K562 (cell line): ENCODE measurements at regions not wholly inside any gene's neighbourhood (a gene's known extent, or its start where the extent isn't known, plus 50 kb on each side); places are given as distances from the start of the nearest gene placed in this dataset.

Experiments used
- ATAC-seq: fragments of 200-7000 bp; cut with Tn5 transposase; 3 replicates; pipeline ENCODE4 v1.9.1; 2020; ENCODE audit warnings: moderate library complexity
- BruUV-seq: library from RNA; stranded (reverse); fragments of 400-500 nt; replicated peaks from 2 replicates; lab custom pipeline; 2021; lab: Mats Ljungman, UMichigan
- CTCF ChIA-PET: fragments of 300-600 bp; formaldehyde crosslinking; extraction: SDS; loops from one replicate; lab custom pipeline; 2021; ENCODE audit warnings: low intra/inter-chr PET ratio; lab: Yijun Ruan, JAX
- POLR2A ChIA-PET: fragments of 300-600, 350-650 bp; sonication (Branson Sonifier 250); formaldehyde crosslinking; extraction: SDS; loops from one replicate; lab custom pipeline; 2021; ENCODE audit warnings: antibody characterized with exemption, inconsistent platforms; lab: Yijun Ruan, JAX
- DNase-seq, 4 experiments: peaks; one replicate each; pipeline versions ENCODE4 v3.0.0 to v3.0.0-alpha.2; 2011 to 2018; ENCODE audit warnings: low spot score in 3 of 4, mixed read lengths in 3 of 4; ENCODE audit errors: extremely low read depth in 1 of 4
- FAIRE-seq: peaks from 2 replicates; lab custom pipeline; 2011; peaks lifted over from hg19 to GRCh38; lab: Jason Lieb, UNC
- H2AFZ ChIP-seq: 2 replicates; pipeline ENCODE4 v1.6.0; 2011; ENCODE audit warnings: low read depth, low read length, control low read depth, inconsistent platforms
- H3K27ac ChIP-seq: fragments of 200-600 bp; 3 replicates; pipeline ENCODE4 v1.8.0; 2011; ENCODE audit warnings: low read depth, mild to moderate bottlenecking, control low read depth, inconsistent platforms, low read length, moderate library complexity, mixed read lengths; ENCODE audit errors: extremely low read depth
- H3K27me3 ChIP-seq, 2 experiments: fragments of 300-600 bp in 1 of 2; 2 replicates in 1 of 2; 3 replicates in 1 of 2; pipeline versions ENCODE4 v1.6.0 to v1.8.0; 2011; ENCODE audit warnings: inconsistent platforms in 2 of 2, low read length in 2 of 2, mild to moderate bottlenecking in 1 of 2, mixed read lengths in 1 of 2, moderate library complexity in 1 of 2; ENCODE audit not compliant: control insufficient read depth in 2 of 2, insufficient read depth in 2 of 2
- H3K36me3 ChIP-seq: fragments of 300-600 bp; 3 replicates; pipeline ENCODE4 v1.8.0; 2011; ENCODE audit warnings: mild to moderate bottlenecking, low read length, inconsistent platforms; ENCODE audit not compliant: control insufficient read depth, insufficient read depth
- H3K4me1 ChIP-seq, 2 experiments: fragments of 200-600 bp in 1 of 2; replicated peaks in 1 of 2; 2 replicates in 1 of 2; 3 replicates in 1 of 2; pipeline versions ENCODE4 v1.5.1 to v1.8.0; 2011; ENCODE audit warnings: inconsistent platforms in 2 of 2, low read length in 2 of 2, mild to moderate bottlenecking in 1 of 2, mixed read lengths in 1 of 2, moderate library complexity in 1 of 2; ENCODE audit not compliant: control insufficient read depth in 2 of 2, insufficient read depth in 2 of 2
- H3K4me2 ChIP-seq: 2 replicates; pipeline ENCODE4 v1.6.1; 2011; ENCODE audit warnings: low read length, control low read depth, inconsistent platforms, mixed read lengths; ENCODE audit not compliant: insufficient read depth
- H3K4me3 ChIP-seq: fragments of 200-600 bp; sonication (generic), shearing (Covaris generic); 2 replicates; pipeline ENCODE4 v1.5.1; 2016; ENCODE audit warnings: control low read depth, inconsistent platforms
- H3K79me2 ChIP-seq: fragments of 200-600 bp; 3 replicates; pipeline ENCODE4 v1.8.0; 2011; ENCODE audit warnings: low read length, inconsistent platforms; ENCODE audit not compliant: control insufficient read depth, insufficient read depth
- H3K9ac ChIP-seq, 2 experiments: 2 replicates each; pipeline versions ENCODE4 v1.6.0 to v1.6.1; 2011; ENCODE audit warnings: low read depth in 2 of 2, low read length in 2 of 2, control low read depth in 1 of 2, inconsistent platforms in 1 of 2, mild to moderate bottlenecking in 1 of 2, mixed read lengths in 1 of 2; ENCODE audit not compliant: insufficient read depth in 1 of 2
- H3K9me1 ChIP-seq: one replicate; pipeline ENCODE4 v1.6.0; 2011; ENCODE audit warnings: inconsistent platforms, mild to moderate bottlenecking, low read length, moderate library complexity; ENCODE audit not compliant: control insufficient read depth, insufficient read depth
- H3K9me3 ChIP-seq: replicated peaks from 2 replicates; pipeline ENCODE4 v1.5.1; 2011; ENCODE audit warnings: low read depth, low read length, inconsistent platforms; ENCODE audit not compliant: control insufficient read depth, insufficient read depth
- H4K20me1 ChIP-seq: replicated peaks from 2 replicates; pipeline ENCODE4 v1.6.1; 2011; ENCODE audit warnings: low read length, inconsistent platforms, mixed read lengths; ENCODE audit not compliant: control insufficient read depth, insufficient read depth
- BRD9 ChIP-seq: fragments of 450-650 bp; IDR thresholded peaks from 2 replicates; pipeline ENCODE4 v1.6.1; 2018; ENCODE audit warnings: low read depth; ENCODE audit not compliant: partially characterized antibody
- DPF2 ChIP-seq: fragments of 450-650 bp; IDR thresholded peaks from 2 replicates; pipeline ENCODE4 v1.6.1; 2016
- EHMT2 ChIP-seq: fragments of 450-650 bp; IDR thresholded peaks from 2 replicates; pipeline ENCODE4 v1.6.1; 2018; ENCODE audit warnings: antibody characterized with exemption
- FOXA1 ChIP-seq: fragments of 450-650 bp; IDR thresholded peaks from 2 replicates; pipeline ENCODE4 v1.6.1; 2016; ENCODE audit warnings: mild to moderate bottlenecking, borderline replicate concordance
- JUN ChIP-seq, 2 experiments: sonication (generic) in 1 of 2; formaldehyde crosslinking in 1 of 2; IDR thresholded peaks; 2 replicates each; pipeline versions ENCODE4 v1.6.1 to v1.8.0; 2012 to 2022; ENCODE audit warnings: borderline replicate concordance in 2 of 2, mild to moderate bottlenecking in 2 of 2, improper control_type of control experiment in 1 of 2, low read depth in 1 of 2, low read length in 1 of 2, missing genetic modification reagents in 1 of 2
- KAT8 ChIP-seq: fragments of 450-650 bp; IDR thresholded peaks from 2 replicates; pipeline ENCODE4 v1.6.1; 2016; ENCODE audit warnings: low read depth, mild to moderate bottlenecking
- MEF2A ChIP-seq: IDR thresholded peaks from 2 replicates; pipeline ENCODE4 v1.6.1; 2011; ENCODE audit warnings: low read depth, mild to moderate bottlenecking, low read length, moderate library complexity; ENCODE audit not compliant: control insufficient read depth
- MTA1 ChIP-seq: fragments of 450-650 bp; IDR thresholded peaks from 2 replicates; pipeline ENCODE4 v1.6.1; 2017; ENCODE audit warnings: borderline replicate concordance
- PHB ChIP-seq: fragments of 250-450 bp; sonication (Bioruptor Pico); IDR thresholded peaks from 2 replicates; pipeline ENCODE4 v1.5.0; 2021
- PHF8 ChIP-seq: fragments of 200-600 bp; sonication (generic); IDR thresholded peaks from 2 replicates; pipeline ENCODE4 v1.6.1; 2012; ENCODE audit warnings: mixed run types, mild to moderate bottlenecking, inconsistent platforms, low read length, moderate library complexity, borderline replicate concordance
- PURB ChIP-seq: sonication (generic); formaldehyde crosslinking; IDR thresholded peaks from 2 replicates; pipeline ENCODE4 v1.9.0; 2021; ENCODE audit warnings: low read depth, mild to moderate bottlenecking, missing genetic modification reagents
- RBM25 ChIP-seq: fragments of 200-400 bp; formaldehyde crosslinking; IDR thresholded peaks from 2 replicates; pipeline ENCODE4 v1.6.1; 2018; ENCODE audit warnings: low read length, low read depth, moderate library complexity; ENCODE audit not compliant: severe bottlenecking
- YBX1 ChIP-seq: fragments of 450-650 bp; IDR thresholded peaks from 2 replicates; pipeline ENCODE4 v1.7.1; 2016; ENCODE audit warnings: mild to moderate bottlenecking
- ZFP36 ChIP-seq: fragments of 150-350 bp; IDR thresholded peaks from 2 replicates; pipeline ENCODE4 v1.6.1; 2018; ENCODE audit warnings: low read length, low read depth; ENCODE audit not compliant: partially characterized antibody
- ZNF24 ChIP-seq: fragments of 450-650 bp; IDR thresholded peaks from 2 replicates; pipeline ENCODE4 v1.6.1; 2016
- ZNF274 ChIP-seq: IDR thresholded peaks from 2 replicates; pipeline ENCODE4 v1.6.1; 2011; ENCODE audit warnings: low read depth, mild to moderate bottlenecking, low read length, moderate library complexity, borderline replicate concordance
- ZNF584 ChIP-seq: fragments of 200-800 bp; sonication (Bioruptor generic); IDR thresholded peaks from 2 replicates; pipeline ENCODE4 v1.6.1; 2016; ENCODE audit warnings: low read depth, mild to moderate bottlenecking, missing genetic modification characterization, missing compliant biosample characterization
- ZSCAN29 ChIP-seq: fragments of 450-650 bp; IDR thresholded peaks from 2 replicates; pipeline ENCODE4 v1.6.1; 2017
- WGBS: fragments of 100-300 bp; shearing (Covaris generic); methylation state at CpG from one replicate; pipeline ENCODE4 v1.1.6; 2016; ENCODE audit warnings: low coverage, mixed read lengths; ENCODE audit not compliant: insufficient coverage; ENCODE audit errors: missing lambda C conversion rate; 5-methylcytosine and 5-hydroxymethylcytosine counted together
- in situ Hi-C: fragments of 300-500 bp; cut with MboI; formaldehyde crosslinking; loops from 4 replicates; pipeline ENCODE4 v1.15.0; 2018; ENCODE audit warnings: inconsistent platforms, mixed read lengths
- intact Hi-C: fragments of 100-400 bp; cut with micrococcal nuclease; formaldehyde crosslinking; loops from 2 replicates; pipeline ENCODE4 v1.14.2; 2022
- TF ChIP-seq, protein P1 (sequence below): sonication (generic); formaldehyde crosslinking; IDR thresholded peaks from 2 replicates; pipeline ENCODE4 v1.5.0; 2020; ENCODE audit warnings: missing genetic modification reagents
- TF ChIP-seq, protein P2 (sequence below): sonication (generic); IDR thresholded peaks from 2 replicates; pipeline ENCODE4 v1.6.1; 2016

GRCh38 chr7:88617185-88617584, 142.3 kb upstream of the ZNF804B start:
- 40% methylated on average over 2 of the region's 2 CpGs for WGBS
- in situ Hi-C loops, result no loop called here
- no TSS peak for BruUV-seq

DNA sequence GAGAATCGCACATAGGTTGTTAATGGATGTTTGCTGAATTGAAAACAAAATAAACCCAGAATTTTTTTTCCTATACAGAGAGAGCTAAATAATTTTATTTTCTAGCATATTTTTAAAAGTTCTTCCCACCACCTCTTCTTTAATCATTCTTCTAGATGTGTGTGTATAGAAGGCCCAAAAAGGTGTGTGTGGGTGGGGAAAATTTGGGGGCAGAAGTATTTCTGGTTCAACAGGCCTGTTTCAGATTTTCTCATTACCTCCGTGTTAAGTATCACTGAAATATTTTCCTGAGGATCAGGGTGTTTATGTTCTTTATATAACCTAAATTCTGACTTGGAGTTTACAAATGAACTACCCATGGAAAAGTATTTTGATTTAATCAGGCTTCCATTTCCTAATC, 144.2 kb upstream of the ZNF804B start:
- no peak overlapping the region for H3K4me2 ChIP-seq
- DNase-seq (no peak), FAIRE-seq (no peak), ATAC-seq (no peak)
- H2AFZ ChIP-seq, result no peak overlapping the region
- no peaks in the 10 kb centered on the region for H3K9me3 ChIP-seq
- ChIA-PET CTCF (no interaction called here), POLR2A (no interaction called here)
- no peak overlapping the region for H3K4me3 ChIP-seq
- intact Hi-C loops (no loop called here), in situ Hi-C loops (no loop called here)
- no TSS peak for BruUV-seq
- no peaks in the 10 kb centered on the region for H3K36me3 ChIP-seq
- no peaks in the 10 kb centered on the region for H3K9me1 ChIP-seq
- no peak overlapping the region for H3K9ac ChIP-seq
- H3K4me1 ChIP-seq, result no peaks in the 10 kb centered on the region
- WGBS, result 29% methylated on average over 2 of the region's 2 CpGs
- H3K27me3 ChIP-seq, result no peaks in the 10 kb centered on the region
- no peak overlapping the region for H3K27ac ChIP-seq
- H4K20me1 ChIP-seq, result no peaks in the 10 kb centered on the region
- no peaks in the 10 kb centered on the region for H3K79me2 ChIP-seq
- TF ChIP-seq ZNF24 (no peak), RBM25 (no peak), FOXA1 (no peak), ZSCAN29 (no peak), PURB (CRISPR knock-in tag) (no peak), ZNF274 (no peak), EHMT2 (no peak), PHF8 (no peak), PHB (CRISPR knock-in tag) (no peak), YBX1 (no peak)
- TF ChIP-seq, protein P1, sequence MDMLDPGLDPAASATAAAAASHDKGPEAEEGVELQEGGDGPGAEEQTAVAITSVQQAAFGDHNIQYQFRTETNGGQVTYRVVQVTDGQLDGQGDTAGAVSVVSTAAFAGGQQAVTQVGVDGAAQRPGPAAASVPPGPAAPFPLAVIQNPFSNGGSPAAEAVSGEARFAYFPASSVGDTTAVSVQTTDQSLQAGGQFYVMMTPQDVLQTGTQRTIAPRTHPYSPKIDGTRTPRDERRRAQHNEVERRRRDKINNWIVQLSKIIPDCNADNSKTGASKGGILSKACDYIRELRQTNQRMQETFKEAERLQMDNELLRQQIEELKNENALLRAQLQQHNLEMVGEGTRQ (CRISPR knock-in tag), result no peak

More at GRCh38 chr7:88617185-88617584, 142.3 kb upstream of the ZNF804B start:
- Histone ChIP-seq H2AFZ (no peak overlapping the region), H3K27ac (no peak overlapping the region), H4K20me1 (no peaks in the 10 kb centered on the region), H3K27me3 (no peaks in the 10 kb centered on the region), H3K4me2 (no peak overlapping the region), H3K36me3 (no peaks in the 10 kb centered on the region), H3K9me3 (no peaks in the 10 kb centered on the region), H3K9me1 (no peaks in the 10 kb centered on the region), H3K9ac (no peak overlapping the region), H3K79me2 (no peaks in the 10 kb centered on the region), H3K4me3 (no peak overlapping the region), H3K4me1 (no peaks in the 10 kb centered on the region)
- ATAC-seq (no peak), DNase-seq (no peak), FAIRE-seq (no peak)
- CTCF ChIA-PET, result no interaction called here
- TF ChIP-seq JUN (IDR thresholded peaks at IDR 0.05; ENCODE audit: borderline replicate concordance, low read depth, low read length) (no peak), JUN (CRISPR knock-in tag; IDR thresholded peaks at IDR 0.05; ENCODE audit: borderline replicate concordance) (no peak), DPF2 (no peak), MEF2A (no peak), ZNF584 (CRISPR knock-in tag) (no peak), ZFP36 (no peak), MTA1 (no peak), KAT8 (no peak), BRD9 (no peak)
- TF ChIP-seq, protein P2, sequence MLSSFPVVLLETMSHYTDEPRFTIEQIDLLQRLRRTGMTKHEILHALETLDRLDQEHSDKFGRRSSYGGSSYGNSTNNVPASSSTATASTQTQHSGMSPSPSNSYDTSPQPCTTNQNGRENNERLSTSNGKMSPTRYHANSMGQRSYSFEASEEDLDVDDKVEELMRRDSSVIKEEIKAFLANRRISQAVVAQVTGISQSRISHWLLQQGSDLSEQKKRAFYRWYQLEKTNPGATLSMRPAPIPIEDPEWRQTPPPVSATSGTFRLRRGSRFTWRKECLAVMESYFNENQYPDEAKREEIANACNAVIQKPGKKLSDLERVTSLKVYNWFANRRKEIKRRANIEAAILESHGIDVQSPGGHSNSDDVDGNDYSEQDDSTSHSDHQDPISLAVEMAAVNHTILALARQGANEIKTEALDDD, result no peak
- POLR2A ChIA-PET, result interaction anchor here (1.3 kb wide), 1 partner anchor 18 kb away, joined by 3 read pairs; no protein-coding TSS in a partner anchor
- intact Hi-C loops, result no loop called here
